ENCODE measurements at regions not wholly inside any gene's neighbourhood (a gene's known extent, or its start where the extent isn't known, plus 50 kb on each side); places are given as distances from the start of the nearest gene placed in this dataset.

DNA sequence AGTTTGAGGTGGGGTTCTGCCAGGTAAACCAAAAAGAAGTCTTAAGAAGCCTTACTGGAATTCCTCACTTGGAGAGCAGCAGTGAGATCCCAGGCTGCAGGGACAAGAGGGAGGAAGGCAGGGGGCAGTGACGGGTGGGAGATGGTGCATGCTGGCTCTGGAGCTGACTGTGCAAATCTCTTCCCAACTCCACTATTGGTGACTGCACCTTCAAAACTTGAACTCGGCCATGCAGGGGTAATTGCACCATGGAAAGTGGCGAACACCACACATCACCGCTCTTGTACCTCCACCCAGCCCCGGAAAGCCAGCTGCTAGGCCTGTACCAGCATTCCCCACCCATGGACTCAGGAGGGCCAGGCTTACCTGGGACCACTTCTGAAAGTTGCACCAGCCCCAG lies 51.4 kb upstream of the CDR2 start:
- TF ChIP-seq EZH2 (IDR thresholded peaks at IDR 0.05; ENCODE audit: borderline replicate concordance, low read depth, low read length, severe bottlenecking): no peak
- TF ChIP-seq, protein P1, sequence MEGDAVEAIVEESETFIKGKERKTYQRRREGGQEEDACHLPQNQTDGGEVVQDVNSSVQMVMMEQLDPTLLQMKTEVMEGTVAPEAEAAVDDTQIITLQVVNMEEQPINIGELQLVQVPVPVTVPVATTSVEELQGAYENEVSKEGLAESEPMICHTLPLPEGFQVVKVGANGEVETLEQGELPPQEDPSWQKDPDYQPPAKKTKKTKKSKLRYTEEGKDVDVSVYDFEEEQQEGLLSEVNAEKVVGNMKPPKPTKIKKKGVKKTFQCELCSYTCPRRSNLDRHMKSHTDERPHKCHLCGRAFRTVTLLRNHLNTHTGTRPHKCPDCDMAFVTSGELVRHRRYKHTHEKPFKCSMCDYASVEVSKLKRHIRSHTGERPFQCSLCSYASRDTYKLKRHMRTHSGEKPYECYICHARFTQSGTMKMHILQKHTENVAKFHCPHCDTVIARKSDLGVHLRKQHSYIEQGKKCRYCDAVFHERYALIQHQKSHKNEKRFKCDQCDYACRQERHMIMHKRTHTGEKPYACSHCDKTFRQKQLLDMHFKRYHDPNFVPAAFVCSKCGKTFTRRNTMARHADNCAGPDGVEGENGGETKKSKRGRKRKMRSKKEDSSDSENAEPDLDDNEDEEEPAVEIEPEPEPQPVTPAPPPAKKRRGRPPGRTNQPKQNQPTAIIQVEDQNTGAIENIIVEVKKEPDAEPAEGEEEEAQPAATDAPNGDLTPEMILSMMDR (IDR thresholded peaks at IDR 0.05; ENCODE audit: borderline replicate concordance, extremely low read depth, low read length, poor library complexity, severe bottlenecking): no peak
- Histone ChIP-seq H3K4me2 (ENCODE audit: insufficient read depth, low read length) (no peak overlapping the region), H3K9me3 (ENCODE audit: insufficient read depth, low read length, severe bottlenecking) (no peaks in the 10 kb centered on the region), H2AFZ (ENCODE audit: low read depth, low read length) (no peak overlapping the region), H3K79me2 (ENCODE audit: insufficient read depth, low read length) (no peaks in the 10 kb centered on the region), H4K20me1 (ENCODE audit: insufficient read depth, low read length) (no peaks in the 10 kb centered on the region; the same call in 1 of the 2 replicates), H3K36me3 (ENCODE audit: insufficient read depth, low read length) (peaks cover 35% of the 10 kb centered on the region), H3K27me3 (ENCODE audit: insufficient read depth, low read length, poor library complexity) (no peaks in the 10 kb centered on the region), H3K4me3 (ENCODE audit: low read depth in 1 of 2, low read length in 2 of 2) (no peak overlapping the region), H3K4me1 (ENCODE audit: insufficient read depth, low read length) (no peaks in the 10 kb centered on the region), H3K9ac (ENCODE audit: low read depth, low read length) (no peak overlapping the region), H3K27ac (ENCODE audit: low read length) (no peak overlapping the region)
- DNase-seq (no peak), ATAC-seq (ENCODE audit: insufficient read depth, low read depth) (no peak)

DNA sequence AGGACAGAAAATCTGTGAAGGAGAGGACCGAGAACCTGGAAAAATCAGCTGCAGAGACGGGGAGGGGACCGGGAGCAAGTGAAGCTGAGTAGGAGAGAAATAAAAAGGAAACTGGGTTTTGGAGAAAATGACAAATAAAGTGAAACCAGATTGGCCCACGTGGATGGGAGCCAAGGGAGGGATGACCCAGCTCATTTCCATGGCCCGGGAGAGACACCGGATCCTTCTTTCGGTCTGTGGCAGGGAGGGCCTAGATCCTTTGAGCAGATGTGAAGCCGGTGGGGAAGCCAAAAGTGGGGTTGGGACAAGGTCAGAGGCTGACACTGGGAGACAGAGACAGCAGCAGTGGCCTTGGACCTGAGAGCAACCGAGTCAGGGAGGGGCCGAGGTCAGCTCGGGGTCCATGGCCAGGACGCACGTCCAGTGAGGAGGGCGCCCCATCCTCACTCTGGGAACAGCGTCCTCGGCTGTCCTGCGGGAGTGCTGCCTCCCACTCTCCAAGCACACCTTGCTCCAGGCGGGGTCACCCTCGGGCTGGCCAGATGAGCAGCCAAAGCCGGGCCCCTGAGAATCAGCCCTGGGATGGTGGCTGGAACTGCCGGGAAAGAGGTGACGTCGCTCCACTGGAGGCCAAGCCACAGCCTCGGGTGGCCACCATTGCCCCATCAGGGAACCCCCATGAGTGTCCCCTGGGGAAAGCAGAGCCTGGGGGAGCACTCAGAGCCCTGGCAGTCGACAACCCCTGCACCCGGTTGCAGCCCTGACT lies 50.8 kb upstream of the CDR2 start:
- TF ChIP-seq, protein P1 (IDR thresholded peaks at IDR 0.05; ENCODE audit: borderline replicate concordance, extremely low read depth, low read length, poor library complexity, severe bottlenecking): no peak
- no peak for TF ChIP-seq EZH2 (IDR thresholded peaks at IDR 0.05; ENCODE audit: borderline replicate concordance, low read depth, low read length, severe bottlenecking)
- no peaks in the 10 kb centered on the region for H3K79me2 ChIP-seq (ENCODE audit: insufficient read depth, low read length)
- H4K20me1 ChIP-seq (ENCODE audit: insufficient read depth, low read length): no peaks in the 10 kb centered on the region; the same call in 1 of the 2 replicates
- H2AFZ ChIP-seq (ENCODE audit: low read depth, low read length): no peak overlapping the region
- no peak overlapping the region for H3K4me3 ChIP-seq (ENCODE audit: low read depth in 1 of 2, low read length in 2 of 2)
- no peak for DNase-seq
- H3K27me3 ChIP-seq (ENCODE audit: insufficient read depth, low read length, poor library complexity): no peaks in the 10 kb centered on the region
- H3K9me3 ChIP-seq (ENCODE audit: insufficient read depth, low read length, severe bottlenecking): no peaks in the 10 kb centered on the region
- H3K27ac ChIP-seq (ENCODE audit: low read length): no peak overlapping the region
- H3K4me2 ChIP-seq (ENCODE audit: insufficient read depth, low read length): no peak overlapping the region
- H3K36me3 ChIP-seq (ENCODE audit: insufficient read depth, low read length): peaks cover 36% of the 10 kb centered on the region
- H3K9ac ChIP-seq (ENCODE audit: low read depth, low read length): no peak overlapping the region
- ATAC-seq (ENCODE audit: insufficient read depth, low read depth): no peak
- no peaks in the 10 kb centered on the region for H3K4me1 ChIP-seq (ENCODE audit: insufficient read depth, low read length)

DNA sequence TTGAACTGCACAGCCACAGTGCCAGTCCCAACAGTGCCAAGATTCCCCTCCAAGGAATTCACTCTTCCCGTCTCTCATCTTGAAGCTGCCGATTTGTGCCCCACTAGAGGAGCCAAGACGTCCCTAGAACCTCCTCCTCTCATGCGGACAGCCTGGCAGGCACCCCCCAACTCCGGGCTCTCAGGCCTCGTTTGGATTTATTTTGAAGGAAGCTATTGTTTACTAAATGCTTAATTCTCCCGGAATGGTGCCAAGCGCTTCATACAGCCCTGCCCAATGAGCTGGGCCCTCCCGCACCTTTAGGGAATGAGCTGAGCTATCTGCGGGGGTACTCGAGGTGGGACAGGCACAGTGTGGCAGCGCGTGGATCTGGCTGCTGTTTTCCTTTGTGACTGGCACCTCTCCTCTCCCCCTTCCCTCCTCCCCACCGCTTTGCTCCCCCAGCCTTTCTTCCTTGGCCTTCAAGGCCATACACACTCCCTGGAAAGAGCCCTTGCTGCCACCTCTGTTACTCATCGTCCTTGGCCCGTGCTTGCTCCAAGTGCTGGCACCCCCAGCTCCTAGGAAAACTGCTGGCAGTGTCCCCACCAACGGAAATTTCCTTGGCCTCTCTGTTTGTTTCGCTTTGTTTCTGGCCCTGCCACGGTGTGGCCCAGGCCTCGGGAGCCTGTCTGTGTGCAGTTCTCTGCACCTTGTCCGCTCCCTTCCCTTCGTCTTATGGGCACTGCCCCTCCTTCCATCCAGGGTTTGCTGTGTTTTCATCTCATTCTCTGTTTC lies 49.9 kb upstream of the CDR2 start:
- Histone ChIP-seq H3K9me3 (ENCODE audit: insufficient read depth, low read length, severe bottlenecking) (no peaks in the 10 kb centered on the region), H3K27me3 (ENCODE audit: insufficient read depth, low read length, poor library complexity) (no peaks in the 10 kb centered on the region), H3K79me2 (ENCODE audit: insufficient read depth, low read length) (no peaks in the 10 kb centered on the region), H4K20me1 (ENCODE audit: insufficient read depth, low read length) (no peaks in the 10 kb centered on the region; the same call in 1 of the 2 replicates), H3K36me3 (ENCODE audit: insufficient read depth, low read length) (peaks cover 37% of the 10 kb centered on the region), H3K9ac (ENCODE audit: low read depth, low read length) (no peak overlapping the region), H3K27ac (ENCODE audit: low read length) (no peak overlapping the region), H3K4me1 (ENCODE audit: insufficient read depth, low read length) (no peaks in the 10 kb centered on the region), H2AFZ (ENCODE audit: low read depth, low read length) (no peak overlapping the region), H3K4me3 (ENCODE audit: low read depth in 1 of 2, low read length in 2 of 2) (no peak overlapping the region), H3K4me2 (ENCODE audit: insufficient read depth, low read length) (no peak overlapping the region)
- DNase-seq (no peak), ATAC-seq (ENCODE audit: insufficient read depth, low read depth) (peak; percentile 27; the same call in 1 of the 3 replicates)
- TF ChIP-seq, protein P1 (IDR thresholded peaks at IDR 0.05; ENCODE audit: borderline replicate concordance, extremely low read depth, low read length, poor library complexity, severe bottlenecking): no peak
- TF ChIP-seq EZH2 (IDR thresholded peaks at IDR 0.05; ENCODE audit: borderline replicate concordance, low read depth, low read length, severe bottlenecking): no peak
